Bone marrow (tissue), 2 donors: ENCODE measurements at regions not wholly inside any gene's neighbourhood (a gene's known extent, or its start where the extent isn't known, plus 50 kb on each side); places are given as distances from the start of the nearest gene placed in this dataset.

ENCODE experiments used
- DNase-seq, 2 donors: peaks; one replicate each; lab custom pipeline; 2025; lab: John Stamatoyannopoulos, UW

DNA sequence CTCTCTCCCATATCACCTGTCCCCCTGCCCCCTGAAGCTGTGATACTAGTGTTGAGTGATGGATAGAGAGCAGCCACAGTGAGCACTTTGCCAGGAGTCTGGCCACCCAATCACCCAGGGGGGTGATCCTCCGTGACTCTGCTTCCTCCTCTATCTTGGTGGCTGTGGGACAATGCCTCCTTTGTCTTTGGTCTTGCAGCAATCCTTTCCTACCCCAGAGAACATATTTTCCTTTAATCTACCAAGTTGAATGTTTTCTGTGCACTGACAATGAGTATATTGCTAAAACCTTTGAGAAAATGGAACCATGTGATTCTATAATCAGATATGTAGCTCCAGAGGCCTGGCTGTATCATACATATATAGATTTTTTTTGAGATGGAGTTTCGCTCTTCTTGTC is 58.1 kb upstream of the HEPHL1 start:
- DNase-seq: no peak

DNA sequence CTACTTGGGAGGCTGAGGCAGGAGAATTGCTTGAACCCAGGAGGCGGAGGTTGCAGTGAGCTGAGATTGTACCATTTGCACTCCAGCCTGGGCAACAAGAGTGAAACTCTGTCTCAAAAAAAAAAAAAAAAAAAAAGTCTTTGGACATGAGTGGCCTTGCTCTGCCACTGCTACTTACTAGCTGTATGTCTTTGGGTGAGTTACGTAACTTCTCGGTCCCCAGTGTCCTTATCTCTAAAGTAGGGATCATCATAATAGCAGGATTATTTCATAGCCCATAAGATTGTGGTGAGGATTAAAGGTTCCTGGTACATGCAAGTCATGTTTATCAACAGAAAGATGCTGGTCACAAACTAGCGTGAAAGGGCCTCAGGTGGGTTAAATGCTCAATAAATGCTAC is 53.9 kb upstream of the HEPHL1 start:
- DNase-seq: no peak

DNA sequence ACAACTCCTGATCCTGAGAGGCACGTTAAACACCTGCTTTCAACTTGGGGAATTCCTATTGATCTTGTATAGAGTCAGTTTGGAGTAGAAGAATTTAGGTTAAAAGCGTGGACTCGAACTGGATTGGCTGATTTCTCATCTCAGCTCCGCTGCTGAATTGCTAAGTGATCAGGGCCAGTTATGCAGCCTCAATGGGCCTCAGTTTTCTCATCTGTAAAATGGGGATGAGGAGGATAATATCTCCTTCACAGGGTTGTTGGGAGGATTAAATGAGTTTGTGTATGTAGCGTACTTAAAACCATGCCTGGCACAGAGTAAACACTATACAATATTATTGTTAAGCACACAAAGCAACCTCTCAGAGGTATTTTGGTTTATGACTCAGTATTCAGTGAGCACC is 53.2 kb upstream of the HEPHL1 start:
- no peak for DNase-seq

DNA sequence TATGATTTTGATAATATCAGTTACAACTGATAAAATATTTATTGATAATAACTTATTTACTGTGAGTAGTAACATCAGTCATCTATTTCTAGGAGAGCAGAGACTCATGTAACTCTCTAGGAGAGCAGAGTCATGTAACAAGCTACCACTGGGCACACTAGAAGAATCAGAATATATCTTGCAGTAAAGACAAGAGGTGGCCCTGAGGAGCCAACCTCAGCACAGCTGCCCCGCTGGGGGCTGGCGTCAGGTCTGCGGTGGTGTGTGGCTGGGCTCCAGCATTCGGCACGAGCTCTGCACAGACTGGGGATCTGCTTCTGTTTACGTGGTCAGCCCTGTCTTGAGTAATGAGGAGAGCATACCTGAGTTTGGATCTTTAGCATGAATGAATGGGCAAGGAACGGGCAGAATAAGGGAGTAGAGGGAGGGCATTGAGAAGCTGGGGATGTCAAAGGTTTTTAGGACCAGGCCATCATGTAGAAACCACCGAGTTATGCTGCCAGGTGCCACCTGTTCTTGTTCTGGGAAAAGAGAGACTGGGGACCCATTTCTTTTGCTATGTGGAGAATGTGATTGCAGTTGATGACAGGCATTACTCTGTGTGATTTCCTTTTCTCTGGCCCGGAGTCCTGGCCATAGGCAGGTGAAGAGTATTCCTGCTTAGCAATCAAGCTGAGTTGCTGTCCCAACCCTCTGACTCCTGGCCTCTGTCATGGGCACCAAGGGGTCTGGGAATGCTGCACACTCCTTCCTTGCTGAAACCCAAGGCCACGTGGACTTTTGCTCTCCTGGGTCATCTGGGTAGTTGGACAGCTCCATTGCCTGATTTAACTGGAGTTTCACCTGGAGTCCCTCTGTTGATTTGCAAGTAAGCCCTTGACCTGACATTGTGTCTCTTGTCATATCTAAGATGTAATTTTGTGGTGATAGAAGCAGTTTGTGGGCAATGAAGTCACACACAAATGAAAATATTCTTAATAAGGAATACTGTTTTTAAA is 50.9 kb upstream of the HEPHL1 start:
- DNase-seq: no peak
